HEK293 (cell line): ENCODE measurements at regions not wholly inside any gene's neighbourhood (a gene's known extent, or its start where the extent isn't known, plus 50 kb on each side); places are given as distances from the start of the nearest gene placed in this dataset.

Experiments
- CTCF ChIA-PET: fragments of 350-600 bp; formaldehyde crosslinking; extraction: SDS; loops from one replicate; lab custom pipeline; 2021; ENCODE audit warnings: antibody characterized with exemption; lab: Yijun Ruan, JAX
- POLR2A ChIA-PET: fragments of 300-600 bp; formaldehyde crosslinking; extraction: SDS; loops from one replicate; lab custom pipeline; 2020; ENCODE audit warnings: antibody characterized with exemption, inconsistent platforms; lab: Yijun Ruan, JAX
- H3K27ac ChIP-seq: fragments of 200-500 bp; sonication (Bioruptor generic); 2 replicates; pipeline ENCODE4 v1.5.1; 2014; ENCODE audit warnings: low read depth, low read length, control low read depth, inconsistent platforms; ENCODE audit errors: extremely low read depth
- H3K36me3 ChIP-seq, 2 experiments: fragments of 200-500 bp in 1 of 2; sonication (Bioruptor generic) in 1 of 2; 1 replicate in 1 of 2; 2 replicates in 1 of 2; pipeline ENCODE4 v1.5.1; 2014 to 2017; ENCODE audit warnings: inconsistent platforms in 2 of 2, low read length in 2 of 2; ENCODE audit not compliant: control insufficient read depth in 2 of 2, insufficient read depth in 1 of 2
- H3K4me1 ChIP-seq: fragments of 200-500 bp; sonication (Bioruptor generic); 2 replicates; pipeline ENCODE4 v1.5.1; 2014; ENCODE audit warnings: mild to moderate bottlenecking, low read length, inconsistent platforms; ENCODE audit not compliant: control insufficient read depth, insufficient read depth
- H3K4me3 ChIP-seq: 2 replicates; pipeline ENCODE4 v1.5.1; 2011; ENCODE audit warnings: low read depth, mild to moderate bottlenecking, control low read depth, low read length, moderate library complexity
- H3K9me3 ChIP-seq: fragments of 200-500 bp; sonication (Bioruptor generic); 2 replicates; pipeline ENCODE4 v1.5.1; 2014; ENCODE audit warnings: low read depth, low read length, inconsistent platforms; ENCODE audit not compliant: control insufficient read depth, insufficient read depth
- BCL11A ChIP-seq: fragments of 450-650 bp; formaldehyde crosslinking; IDR thresholded peaks from 2 replicates; pipeline ENCODE4 v1.5.1; 2016; ENCODE audit warnings: low read depth, missing biosample characterization, missing genetic modification characterization
- KLF10 ChIP-seq: fragments of 450-650 bp; IDR thresholded peaks from 2 replicates; pipeline ENCODE4 v1.5.1; 2018; ENCODE audit warnings: missing biosample characterization, mild to moderate bottlenecking, missing genetic modification characterization
- KLF16 ChIP-seq: fragments of 450-650 bp; formaldehyde crosslinking; IDR thresholded peaks from 2 replicates; pipeline ENCODE4 v1.5.1; 2017; ENCODE audit warnings: missing biosample characterization, missing genetic modification characterization
- KLF8 ChIP-seq: fragments of 450-650 bp; formaldehyde crosslinking; IDR thresholded peaks from 2 replicates; pipeline ENCODE4 v1.5.1; 2016; ENCODE audit warnings: missing biosample characterization, missing genetic modification characterization
- SP2 ChIP-seq: fragments of 450-650 bp; formaldehyde crosslinking; IDR thresholded peaks from 2 replicates; pipeline ENCODE4 v1.5.1; 2016; ENCODE audit warnings: missing biosample characterization, missing genetic modification characterization
- SP7 ChIP-seq: fragments of 450-650 bp; formaldehyde crosslinking; IDR thresholded peaks from 2 replicates; pipeline ENCODE4 v1.5.1; 2016; ENCODE audit warnings: missing biosample characterization, missing genetic modification characterization
- ZBTB17 ChIP-seq: fragments of 450-650 bp; formaldehyde crosslinking; IDR thresholded peaks from 2 replicates; pipeline ENCODE4 v1.5.1; 2016; ENCODE audit warnings: missing biosample characterization, missing genetic modification characterization
- ZNF133 ChIP-seq: fragments of 450-650 bp; formaldehyde crosslinking; IDR thresholded peaks from 2 replicates; pipeline ENCODE4 v1.5.1; 2016; ENCODE audit warnings: missing biosample characterization, missing genetic modification characterization
- ZNF266 ChIP-seq: fragments of 450-650 bp; formaldehyde crosslinking; IDR thresholded peaks from 2 replicates; pipeline ENCODE4 v1.5.1; 2016; ENCODE audit warnings: missing biosample characterization, missing genetic modification characterization, low read depth
- ZNF292 ChIP-seq: fragments of 450-650 bp; formaldehyde crosslinking; IDR thresholded peaks from 2 replicates; pipeline ENCODE4 v1.5.1; 2016; ENCODE audit warnings: low read depth, missing biosample characterization, missing genetic modification characterization, borderline replicate concordance
- ZNF416 ChIP-seq: fragments of 450-650 bp; formaldehyde crosslinking; IDR thresholded peaks from 2 replicates; pipeline ENCODE4 v1.5.1; 2016; ENCODE audit warnings: missing biosample characterization, missing genetic modification characterization
- ZNF501 ChIP-seq: fragments of 450-650 bp; formaldehyde crosslinking; IDR thresholded peaks from 2 replicates; pipeline ENCODE4 v1.5.1; 2016; ENCODE audit warnings: missing biosample characterization, missing genetic modification characterization
- ZNF514 ChIP-seq: fragments of 450-650 bp; formaldehyde crosslinking; IDR thresholded peaks from 2 replicates; pipeline ENCODE4 v1.5.1; 2016; ENCODE audit warnings: missing biosample characterization, missing genetic modification characterization
- ZNF521 ChIP-seq: fragments of 450-650 bp; formaldehyde crosslinking; IDR thresholded peaks from 2 replicates; pipeline ENCODE4 v1.5.1; 2017; ENCODE audit warnings: missing biosample characterization, mild to moderate bottlenecking, missing genetic modification characterization
- ZNF530 ChIP-seq: fragments of 450-650 bp; formaldehyde crosslinking; IDR thresholded peaks from 2 replicates; pipeline ENCODE4 v1.5.1; 2016; ENCODE audit warnings: low read depth, missing biosample characterization, missing genetic modification characterization
- ZNF548 ChIP-seq: fragments of 450-650 bp; formaldehyde crosslinking; IDR thresholded peaks from 2 replicates; pipeline ENCODE4 v1.5.1; 2016; ENCODE audit warnings: missing biosample characterization, missing genetic modification characterization
- ZNF549 ChIP-seq: fragments of 450-650 bp; IDR thresholded peaks from 2 replicates; pipeline ENCODE4 v1.5.1; 2018; ENCODE audit warnings: missing biosample characterization, missing genetic modification characterization, mild to moderate bottlenecking, inconsistent platforms, moderate library complexity
- ZNF596 ChIP-seq: fragments of 450-650 bp; IDR thresholded peaks from 2 replicates; pipeline ENCODE4 v1.5.0; 2018; ENCODE audit warnings: missing biosample characterization, mild to moderate bottlenecking, missing genetic modification characterization, moderate library complexity
- ZNF677 ChIP-seq: fragments of 450-650 bp; IDR thresholded peaks from 2 replicates; pipeline ENCODE4 v1.5.0; 2018; ENCODE audit warnings: missing biosample characterization, mild to moderate bottlenecking, missing genetic modification characterization, moderate library complexity
- ZNF707 ChIP-seq: fragments of 450-650 bp; formaldehyde crosslinking; IDR thresholded peaks from 2 replicates; pipeline ENCODE4 v1.5.1; 2016; ENCODE audit warnings: missing biosample characterization, missing genetic modification characterization
- ZSCAN16 ChIP-seq: fragments of 450-650 bp; formaldehyde crosslinking; IDR thresholded peaks from 2 replicates; pipeline ENCODE4 v1.5.1; 2016; ENCODE audit warnings: missing biosample characterization, missing genetic modification characterization
- TF ChIP-seq, protein P1 (sequence below): fragments of 450-650 bp; formaldehyde crosslinking; IDR thresholded peaks from 2 replicates; pipeline ENCODE4 v1.5.1; 2016; ENCODE audit warnings: missing biosample characterization, missing genetic modification characterization
- TF ChIP-seq, protein P2 (sequence below): fragments of 450-650 bp; formaldehyde crosslinking; conservative IDR thresholded peaks from 2 replicates; pipeline ENCODE4 v1.5.1; 2016; ENCODE audit warnings: low read depth, missing biosample characterization, missing genetic modification characterization
- TF ChIP-seq, protein P3 (sequence below): fragments of 450-650 bp; formaldehyde crosslinking; IDR thresholded peaks from 2 replicates; pipeline ENCODE4 v1.5.1; 2016; ENCODE audit warnings: missing biosample characterization, missing genetic modification characterization
- TF ChIP-seq, protein P4 (sequence below): fragments of 450-650 bp; formaldehyde crosslinking; IDR thresholded peaks from 2 replicates; pipeline ENCODE4 v1.5.1; 2017; ENCODE audit warnings: missing biosample characterization, mild to moderate bottlenecking, missing genetic modification characterization, moderate library complexity

DNA sequence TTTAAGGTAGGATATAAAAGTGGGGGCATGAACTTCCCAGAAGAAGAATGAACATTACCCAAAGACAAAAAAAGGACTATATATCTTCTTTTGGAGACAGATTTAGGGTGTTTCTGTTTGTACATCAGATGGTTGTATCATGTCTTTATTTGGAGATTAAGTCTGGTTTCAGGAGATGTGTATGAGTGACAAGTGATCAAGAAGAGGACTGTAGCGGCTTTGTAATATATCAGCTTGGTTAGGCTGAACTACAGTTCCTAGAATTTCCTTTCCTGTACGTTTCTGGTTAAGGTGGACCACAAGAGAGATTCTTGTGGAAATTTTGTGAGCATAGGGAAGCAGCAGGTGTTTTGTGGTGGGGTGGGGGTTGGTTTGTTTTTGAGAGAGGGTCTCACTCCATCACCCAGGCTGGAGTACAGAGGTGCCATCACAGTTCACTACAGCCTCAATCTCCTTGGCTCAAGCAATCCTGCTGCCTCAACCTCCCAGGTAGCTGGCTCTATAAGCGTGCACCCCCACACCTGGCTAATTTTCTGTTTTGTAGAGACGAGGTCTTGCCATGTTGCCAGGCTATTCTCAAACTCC lies 287.1 kb upstream of the MGAT5 start:
- TF ChIP-seq ZNF266 (tag by site-specific recombination) (no peak), ZNF596 (no peak), ZNF549 (tag by site-specific recombination) (no peak), ZNF707 (tag by site-specific recombination) (no peak), KLF16 (tag by site-specific recombination) (no peak), SP7 (tag by site-specific recombination) (no peak), ZNF514 (no peak)
- ChIA-PET POLR2A (no interaction called here), CTCF (interaction anchor here (0.6 to 0.8 kb wide), 2 partner anchors 20 to 1029 kb away, joined by 3 to 4 read pairs; no protein-coding TSS in a partner anchor)
- H3K4me1 ChIP-seq, result no peaks in the 10 kb centered on the region
- no peak overlapping the region for H3K4me3 ChIP-seq
- H3K27ac ChIP-seq, result no peak overlapping the region
- no peaks in the 10 kb centered on the region for H3K9me3 ChIP-seq
- H3K36me3 ChIP-seq, result no peaks in the 10 kb centered on the region

DNA sequence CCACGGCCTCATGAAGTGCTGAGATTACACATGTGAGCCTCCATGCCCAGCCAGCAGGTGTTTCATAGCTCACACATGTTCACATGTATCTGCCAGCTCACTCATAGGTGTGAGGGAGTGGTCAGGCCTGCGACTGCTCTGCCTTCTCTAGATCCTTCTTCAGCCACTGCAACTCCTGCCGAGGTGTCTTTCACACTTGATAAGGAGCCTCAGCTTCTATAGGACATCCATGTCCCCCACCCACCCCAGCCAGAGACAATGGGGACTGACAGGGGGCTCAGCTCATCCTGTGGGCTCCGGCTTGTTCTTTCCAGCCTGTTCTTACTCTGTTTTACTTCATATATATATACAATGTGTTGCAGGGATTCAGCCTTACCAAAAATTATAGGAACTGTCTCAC lies 286.5 kb upstream of the MGAT5 start:
- TF ChIP-seq KLF10 (tag by site-specific recombination), result no peak
- TF ChIP-seq, protein P1, sequence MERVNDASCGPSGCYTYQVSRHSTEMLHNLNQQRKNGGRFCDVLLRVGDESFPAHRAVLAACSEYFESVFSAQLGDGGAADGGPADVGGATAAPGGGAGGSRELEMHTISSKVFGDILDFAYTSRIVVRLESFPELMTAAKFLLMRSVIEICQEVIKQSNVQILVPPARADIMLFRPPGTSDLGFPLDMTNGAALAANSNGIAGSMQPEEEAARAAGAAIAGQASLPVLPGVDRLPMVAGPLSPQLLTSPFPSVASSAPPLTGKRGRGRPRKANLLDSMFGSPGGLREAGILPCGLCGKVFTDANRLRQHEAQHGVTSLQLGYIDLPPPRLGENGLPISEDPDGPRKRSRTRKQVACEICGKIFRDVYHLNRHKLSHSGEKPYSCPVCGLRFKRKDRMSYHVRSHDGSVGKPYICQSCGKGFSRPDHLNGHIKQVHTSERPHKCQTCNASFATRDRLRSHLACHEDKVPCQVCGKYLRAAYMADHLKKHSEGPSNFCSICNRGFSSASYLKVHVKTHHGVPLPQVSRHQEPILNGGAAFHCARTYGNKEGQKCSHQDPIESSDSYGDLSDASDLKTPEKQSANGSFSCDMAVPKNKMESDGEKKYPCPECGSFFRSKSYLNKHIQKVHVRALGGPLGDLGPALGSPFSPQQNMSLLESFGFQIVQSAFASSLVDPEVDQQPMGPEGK (tag by site-specific recombination), result no peak
- TF ChIP-seq, protein P2, sequence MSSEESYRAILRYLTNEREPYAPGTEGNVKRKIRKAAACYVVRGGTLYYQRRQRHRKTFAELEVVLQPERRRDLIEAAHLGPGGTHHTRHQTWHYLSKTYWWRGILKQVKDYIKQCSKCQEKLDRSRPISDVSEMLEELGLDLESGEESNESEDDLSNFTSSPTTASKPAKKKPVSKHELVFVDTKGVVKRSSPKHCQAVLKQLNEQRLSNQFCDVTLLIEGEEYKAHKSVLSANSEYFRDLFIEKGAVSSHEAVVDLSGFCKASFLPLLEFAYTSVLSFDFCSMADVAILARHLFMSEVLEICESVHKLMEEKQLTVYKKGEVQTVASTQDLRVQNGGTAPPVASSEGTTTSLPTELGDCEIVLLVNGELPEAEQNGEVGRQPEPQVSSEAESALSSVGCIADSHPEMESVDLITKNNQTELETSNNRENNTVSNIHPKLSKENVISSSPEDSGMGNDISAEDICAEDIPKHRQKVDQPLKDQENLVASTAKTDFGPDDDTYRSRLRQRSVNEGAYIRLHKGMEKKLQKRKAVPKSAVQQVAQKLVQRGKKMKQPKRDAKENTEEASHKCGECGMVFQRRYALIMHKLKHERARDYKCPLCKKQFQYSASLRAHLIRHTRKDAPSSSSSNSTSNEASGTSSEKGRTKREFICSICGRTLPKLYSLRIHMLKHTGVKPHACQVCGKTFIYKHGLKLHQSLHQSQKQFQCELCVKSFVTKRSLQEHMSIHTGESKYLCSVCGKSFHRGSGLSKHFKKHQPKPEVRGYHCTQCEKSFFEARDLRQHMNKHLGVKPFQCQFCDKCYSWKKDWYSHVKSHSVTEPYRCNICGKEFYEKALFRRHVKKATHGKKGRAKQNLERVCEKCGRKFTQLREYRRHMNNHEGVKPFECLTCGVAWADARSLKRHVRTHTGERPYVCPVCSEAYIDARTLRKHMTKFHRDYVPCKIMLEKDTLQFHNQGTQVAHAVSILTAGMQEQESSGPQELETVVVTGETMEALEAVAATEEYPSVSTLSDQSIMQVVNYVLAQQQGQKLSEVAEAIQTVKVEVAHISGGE (tag by site-specific recombination), result no peak
- TF ChIP-seq ZNF501 (tag by site-specific recombination), result no peak
- no peak for TF ChIP-seq KLF8 (tag by site-specific recombination)
- TF ChIP-seq ZSCAN16, result no peak
- no peak for TF ChIP-seq ZNF416 (tag by site-specific recombination)
- TF ChIP-seq, protein P3, sequence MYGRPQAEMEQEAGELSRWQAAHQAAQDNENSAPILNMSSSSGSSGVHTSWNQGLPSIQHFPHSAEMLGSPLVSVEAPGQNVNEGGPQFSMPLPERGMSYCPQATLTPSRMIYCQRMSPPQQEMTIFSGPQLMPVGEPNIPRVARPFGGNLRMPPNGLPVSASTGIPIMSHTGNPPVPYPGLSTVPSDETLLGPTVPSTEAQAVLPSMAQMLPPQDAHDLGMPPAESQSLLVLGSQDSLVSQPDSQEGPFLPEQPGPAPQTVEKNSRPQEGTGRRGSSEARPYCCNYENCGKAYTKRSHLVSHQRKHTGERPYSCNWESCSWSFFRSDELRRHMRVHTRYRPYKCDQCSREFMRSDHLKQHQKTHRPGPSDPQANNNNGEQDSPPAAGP, result no peak
- H3K27ac ChIP-seq, result no peak overlapping the region
- no peaks in the 10 kb centered on the region for H3K4me1 ChIP-seq
- no peaks in the 10 kb centered on the region for H3K9me3 ChIP-seq
- no peak overlapping the region for H3K4me3 ChIP-seq
- CTCF ChIA-PET, result interaction anchor here (0.6 kb wide), 1 partner anchor 1029 kb away, joined by 4 read pairs; no protein-coding TSS in a partner anchor
- POLR2A ChIA-PET, result interaction anchor here (0.6 kb wide), 1 partner anchor 1802 kb away, joined by 3 read pairs; no protein-coding TSS in a partner anchor
- H3K36me3 ChIP-seq, result no peaks in the 10 kb centered on the region

DNA sequence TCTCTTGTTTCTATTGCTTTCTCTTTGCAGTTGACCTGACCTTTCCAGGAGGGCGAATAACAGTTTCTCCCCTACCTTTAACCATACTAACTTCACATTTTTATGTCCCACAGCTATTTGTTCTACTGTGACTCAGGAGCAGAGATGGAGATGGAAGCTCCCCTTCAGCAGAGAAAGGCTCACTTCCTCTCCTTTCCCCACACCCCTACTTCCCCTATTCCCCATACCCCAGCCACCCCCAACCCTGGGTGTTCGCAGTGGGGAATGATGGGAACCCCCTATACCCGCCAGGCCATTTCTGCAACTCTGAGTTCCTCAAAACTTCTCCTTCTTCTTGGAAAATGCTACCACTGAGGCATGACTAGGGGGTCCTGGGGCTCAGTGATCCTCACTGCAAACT lies 285.4 kb upstream of the MGAT5 start:
- H3K9me3 ChIP-seq, result no peaks in the 10 kb centered on the region
- H3K36me3 ChIP-seq, result no peaks in the 10 kb centered on the region
- H3K4me3 ChIP-seq, result no peak overlapping the region
- ChIA-PET POLR2A (no interaction called here), CTCF (no interaction called here)
- no peak overlapping the region for H3K27ac ChIP-seq
- H3K4me1 ChIP-seq, result no peaks in the 10 kb centered on the region
- TF ChIP-seq ZNF530 (no peak), SP2 (tag by site-specific recombination) (no peak), ZNF292 (tag by site-specific recombination) (no peak), BCL11A (tag by site-specific recombination) (no peak), ZNF133 (tag by site-specific recombination) (no peak), ZNF677 (tag by site-specific recombination) (no peak), ZNF521 (tag by site-specific recombination) (no peak), ZBTB17 (tag by site-specific recombination) (no peak), ZNF548 (tag by site-specific recombination) (no peak)
- TF ChIP-seq, protein P4, sequence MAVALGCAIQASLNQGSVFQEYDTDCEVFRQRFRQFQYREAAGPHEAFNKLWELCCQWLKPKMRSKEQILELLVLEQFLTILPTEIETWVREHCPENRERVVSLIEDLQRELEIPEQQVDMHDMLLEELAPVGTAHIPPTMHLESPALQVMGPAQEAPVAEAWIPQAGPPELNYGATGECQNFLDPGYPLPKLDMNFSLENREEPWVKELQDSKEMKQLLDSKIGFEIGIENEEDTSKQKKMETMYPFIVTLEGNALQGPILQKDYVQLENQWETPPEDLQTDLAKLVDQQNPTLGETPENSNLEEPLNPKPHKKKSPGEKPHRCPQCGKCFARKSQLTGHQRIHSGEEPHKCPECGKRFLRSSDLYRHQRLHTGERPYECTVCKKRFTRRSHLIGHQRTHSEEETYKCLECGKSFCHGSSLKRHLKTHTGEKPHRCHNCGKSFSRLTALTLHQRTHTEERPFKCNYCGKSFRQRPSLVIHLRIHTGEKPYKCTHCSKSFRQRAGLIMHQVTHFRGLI (tag by site-specific recombination), result no peak
